Spleen (tissue), 11 donors: ENCODE measurements at regions not wholly inside any gene's neighbourhood (a gene's known extent, or its start where the extent isn't known, plus 50 kb on each side); places are given as distances from the start of the nearest gene placed in this dataset.

Experiments
- DNase-seq: peaks from one replicate; pipeline ENCODE4 v3.0.0-alpha.2; 2020
- H3K27ac ChIP-seq, 8 donors: fragments of 200-600 bp; sonication (generic) in 7 of 8; 1 replicate in 4 of 8; 2 replicates in 4 of 8; pipeline versions ENCODE4 v1.5.0 to v1.8.0; 2016 to 2021; ENCODE audit warnings: inconsistent platforms in 4 of 8, mild to moderate bottlenecking in 4 of 8, moderate library complexity in 1 of 8
- H3K27me3 ChIP-seq, 7 donors: fragments of 200-600 bp; sonication (generic) in 6 of 7; replicated peaks in 1 of 7; 1 replicate in 4 of 7; 2 replicates in 3 of 7; pipeline versions ENCODE4 v1.5.0 to v1.8.0; 2016 to 2021; ENCODE audit warnings: inconsistent platforms in 3 of 7, mild to moderate bottlenecking in 1 of 7
- H3K36me3 ChIP-seq, 6 donors: fragments of 200-600 bp; sonication (generic) in 5 of 6; 1 replicate in 4 of 6; 2 replicates in 2 of 6; pipeline versions ENCODE4 v1.5.0 to v1.8.0; 2016 to 2021; ENCODE audit warnings: inconsistent platforms in 2 of 6
- H3K4me1 ChIP-seq, 6 donors: fragments of 200-600 bp; sonication (generic) in 5 of 6; 1 replicate in 3 of 6; 2 replicates in 3 of 6; pipeline versions ENCODE4 v1.5.0 to v1.8.0; 2016 to 2021; ENCODE audit warnings: inconsistent platforms in 3 of 6
- H3K4me3 ChIP-seq, 8 donors: fragments of 200-600 bp; sonication (generic) in 7 of 8; 1 replicate in 4 of 8; 2 replicates in 4 of 8; pipeline versions ENCODE4 v1.5.0 to v1.8.0; 2016 to 2021; ENCODE audit warnings: inconsistent platforms in 4 of 8, mild to moderate bottlenecking in 4 of 8, moderate library complexity in 2 of 8
- H3K9me3 ChIP-seq, 8 donors: fragments of 200-600 bp; sonication (generic) in 7 of 8; 1 replicate in 4 of 8; 2 replicates in 4 of 8; pipeline versions ENCODE4 v1.5.0 to v1.8.0; 2016 to 2021; ENCODE audit warnings: inconsistent platforms in 4 of 8
- CTCF ChIP-seq, 11 experiments: fragments of 200-600 bp in 7 of 11; fragments of 450-650 bp in 4 of 11; sonication (generic) in 4 of 11; IDR thresholded peaks in 8 of 11; conservative IDR thresholded peaks in 3 of 11; 1 replicate in 7 of 11; 2 replicates in 4 of 11; pipeline versions ENCODE4 v1.4.0 to v1.8.0; 2016 to 2021; ENCODE audit warnings: antibody characterized with exemption in 11 of 11, inconsistent platforms in 4 of 11, mild to moderate bottlenecking in 1 of 11
- POLR2A ChIP-seq, 3 donors: fragments of 450-650 bp; IDR thresholded peaks; one replicate each; pipeline ENCODE4 v1.5.1; 2017; ENCODE audit warnings: antibody characterized with exemption in 3 of 3, mild to moderate bottlenecking in 1 of 3
- POLR2AphosphoS5 ChIP-seq, 3 donors: sonication (generic); formaldehyde crosslinking; IDR thresholded peaks; one replicate each; pipeline ENCODE4 v1.5.1; 2017; ENCODE audit warnings: antibody characterized with exemption in 3 of 3
- WGBS, 5 donors: extraction: QIAGEN DNeasy Blood & Tissue Kit in 3 of 5; methylation state at CpG; one replicate each; pipeline versions ENCODE4 v1.1.5 to v1.1.7; 2013 to 2018; 5-methylcytosine and 5-hydroxymethylcytosine counted together
- intact Hi-C: fragments of 100-400 bp; cut with DNase I; formaldehyde crosslinking; loops from one replicate; pipeline ENCODE4 v1.15.0; 2023; ENCODE audit warnings: low total_unique reads
- donor health status: healthy with polysubstance abuse.
- donor health status: DM: no; HTN: no; CAD: no; lungs with moderate emphysema.
- donor health status: DM: no; HTN: no; CAD: no.
- donor health status: Bipolar disorder and iron deficiency.
- donor health status: healthy.
- donor health status: DM: no; HTN: no; CAD: no.
- donor health status: DM: yes; HTN: yes; CAD: no.

GRCh38 chr6:149225370-149225769 is 92.1 kb upstream of the TAB2 start:
- 80 to 92% (median 87%) methylated on average over 3 of the region's 3 CpGs for WGBS, 5 donors
- H3K36me3 ChIP-seq = no peaks in the 10 kb centered on the region
- TF ChIP-seq POLR2AphosphoS5 (IDR thresholded peaks at IDR 0.05) = no peak
- TF ChIP-seq CTCF (IDR thresholded peaks at IDR 0.05 in 8 of 11, conservative IDR thresholded peaks at IDR 0.05 in 3 of 11) = no peak
- TF ChIP-seq POLR2A (IDR thresholded peaks at IDR 0.05) = no peak
- H3K27ac ChIP-seq = no peak overlapping the region
- H3K4me1 ChIP-seq = peaks cover 0 to 3% (median 2%) of the 10 kb centered on the region in 6 donors
- intact Hi-C loops = no loop called here
- H3K27me3 ChIP-seq = no peaks in the 10 kb centered on the region
- no peak overlapping the region for H3K4me3 ChIP-seq
- H3K9me3 ChIP-seq = no peaks in the 10 kb centered on the region
- no peak for DNase-seq

GRCh38 chr6:149225946-149226345 is 91.6 kb upstream of the TAB2 start:
- H3K27ac ChIP-seq = no peak overlapping the region
- no peaks in the 10 kb centered on the region for H3K27me3 ChIP-seq
- H3K4me3 ChIP-seq = no peak overlapping the region
- WGBS, 5 donors = 93 to 98% (median 96%) methylated on average over 10 of the region's 10 CpGs
- no peak for DNase-seq
- H3K4me1 ChIP-seq = peaks cover 0 to 9% (median 7%) of the 10 kb centered on the region in 6 donors
- TF ChIP-seq POLR2A (IDR thresholded peaks at IDR 0.05) (no peak), POLR2AphosphoS5 (IDR thresholded peaks at IDR 0.05) (no peak), CTCF (IDR thresholded peaks at IDR 0.05 in 8 of 11, conservative IDR thresholded peaks at IDR 0.05 in 3 of 11) (no peak)
- intact Hi-C loops = no loop called here
- H3K9me3 ChIP-seq = no peaks in the 10 kb centered on the region
- no peaks in the 10 kb centered on the region for H3K36me3 ChIP-seq

GRCh38 chr6:149227796-149228195 is 89.7 kb upstream of the TAB2 start:
- Histone ChIP-seq H3K27ac (no peak overlapping the region), H3K36me3 (no peaks in the 10 kb centered on the region), H3K27me3 (no peaks in the 10 kb centered on the region), H3K4me1 (peaks cover 0 to 27% (median 21%) of the 10 kb centered on the region in 6 donors), H3K9me3 (no peaks in the 10 kb centered on the region), H3K4me3 (no peak overlapping the region)
- 89 to 98% (median 94%) methylated on average over 5 of the region's 5 CpGs for WGBS, 5 donors
- TF ChIP-seq CTCF (IDR thresholded peaks at IDR 0.05 in 8 of 11, conservative IDR thresholded peaks at IDR 0.05 in 3 of 11) (no peak), POLR2A (IDR thresholded peaks at IDR 0.05) (no peak), POLR2AphosphoS5 (IDR thresholded peaks at IDR 0.05) (no peak)
- intact Hi-C loops = no loop called here
- DNase-seq = no peak

GRCh38 chr6:149228311-149228955 is 89.1 kb upstream of the TAB2 start:
- H3K27ac ChIP-seq = no peak overlapping the region
- 86 to 96% (median 92%) methylated on average over 12 of the region's 12 CpGs for WGBS, 5 donors
- no peaks in the 10 kb centered on the region for H3K27me3 ChIP-seq
- no peak overlapping the region for H3K4me3 ChIP-seq
- H3K9me3 ChIP-seq = no peaks in the 10 kb centered on the region
- H3K4me1 ChIP-seq = peaks cover 0 to 34% (median 27%) of the 10 kb centered on the region in 6 donors
- TF ChIP-seq CTCF (IDR thresholded peaks at IDR 0.05 in 8 of 11, conservative IDR thresholded peaks at IDR 0.05 in 3 of 11) (no peak), POLR2AphosphoS5 (IDR thresholded peaks at IDR 0.05) (no peak), POLR2A (IDR thresholded peaks at IDR 0.05) (no peak)
- no peaks in the 10 kb centered on the region for H3K36me3 ChIP-seq
- DNase-seq = no peak
- intact Hi-C loops = no loop called here
